Muscle of back (tissue), 3 donors: ENCODE measurements at regions not wholly inside any gene's neighbourhood (a gene's known extent, or its start where the extent isn't known, plus 50 kb on each side); places are given as distances from the start of the nearest gene placed in this dataset.
"Not testable (repeated sequence)": the region's sequence is repeated elsewhere in the genome, so short reads cannot be mapped to it uniquely, and the experiment has no call there.

Source experiments
- DNase-seq, 3 donors: peaks; one replicate each; pipeline versions ENCODE4 v3.0.0 to v3.0.0-alpha.2; 2013

- no peak for DNase-seq
Observed at GRCh38 chr7:39825401-39825980, 124.6 kb upstream of the CDK13 start.

DNA sequence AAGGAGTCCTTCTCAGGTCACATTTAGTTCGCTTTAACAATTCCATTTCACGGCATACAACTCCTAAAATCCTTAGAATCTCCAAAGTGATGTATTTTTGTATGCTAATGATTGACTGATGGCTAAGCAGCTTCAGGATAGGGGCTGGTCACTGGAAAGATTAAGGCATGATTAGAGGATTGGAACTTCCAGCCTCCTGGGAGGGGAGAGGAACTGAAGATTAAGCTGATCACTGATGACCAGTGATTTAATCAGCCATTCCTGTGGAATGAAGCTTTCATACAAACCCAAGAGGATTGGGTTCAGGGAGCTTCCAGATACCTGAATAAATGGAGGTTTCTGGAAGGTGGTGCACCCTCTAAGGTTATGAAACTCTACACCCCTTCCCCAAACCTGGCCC, 123.9 kb upstream of the CDK13 start:
- DNase-seq = no peak

GRCh38 chr7:39827571-39827970, 122.5 kb upstream of the CDK13 start:
- DNase-seq = no peak

DNA sequence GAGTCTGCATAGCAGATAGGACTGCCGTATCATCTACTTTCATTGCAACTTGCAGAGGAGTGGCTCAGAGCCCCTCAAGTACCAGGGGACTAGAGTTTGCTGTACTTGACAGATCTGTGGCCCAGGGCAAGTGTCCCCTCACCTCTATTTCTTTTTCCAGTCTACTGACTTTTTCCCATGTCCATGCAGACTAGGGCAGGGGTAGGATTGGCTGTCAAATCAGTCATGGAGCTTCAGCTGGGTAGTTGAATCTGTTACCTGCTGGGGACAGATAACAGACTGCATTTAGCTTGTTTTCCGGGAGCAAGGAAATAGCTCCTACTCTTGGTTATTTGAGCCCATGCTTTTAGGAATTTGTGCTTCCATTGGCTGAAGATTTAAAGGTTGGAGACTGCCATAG, 121.0 kb upstream of the CDK13 start:
- no peak for DNase-seq

DNA sequence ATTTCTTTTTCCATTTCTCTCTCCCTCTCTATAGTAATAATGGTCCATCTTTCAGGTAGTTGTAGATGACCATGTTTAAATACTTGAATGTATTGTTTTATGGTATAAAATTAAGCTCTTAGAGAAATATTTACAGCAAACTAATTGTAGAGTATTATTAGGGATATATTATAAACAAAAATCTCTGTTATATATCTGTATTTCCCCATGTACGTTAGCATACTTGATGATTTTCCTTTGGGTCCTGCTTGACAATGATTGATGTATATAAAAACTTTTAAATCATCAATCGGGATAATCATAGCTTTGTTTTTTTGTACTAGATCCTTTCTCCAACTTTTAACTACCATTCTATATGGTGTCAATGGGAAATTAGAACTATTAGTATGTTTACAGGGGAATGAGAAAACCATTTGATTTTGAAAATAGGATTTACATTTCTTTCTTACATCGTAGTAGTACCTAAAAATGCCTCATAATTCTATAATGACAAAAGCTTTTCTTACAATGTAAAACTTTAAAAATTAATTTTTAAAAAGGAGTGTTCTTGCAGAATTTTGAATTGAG, 117.5 kb upstream of the CDK13 start:
- DNase-seq = no peak

GRCh38 chr7:39833180-39833799, 116.8 kb upstream of the CDK13 start:
- peak; percentile 31 to 78 (median 64) for DNase-seq

- DNase-seq = not testable (repeated sequence)
Observed at GRCh38 chr7:39833865-39834634, 116.0 kb upstream of the CDK13 start.

- DNase-seq = no peak
Observed at GRCh38 chr7:39838326-39838725, 111.7 kb upstream of the CDK13 start.

GRCh38 chr7:39845006-39845405, 105.0 kb upstream of the CDK13 start:
- no peak for DNase-seq

GRCh38 chr7:39847227-39847626, 102.8 kb upstream of the CDK13 start:
- no peak for DNase-seq

GRCh38 chr7:39851466-39852045, 98.5 kb upstream of the CDK13 start:
- no peak for DNase-seq

DNA sequence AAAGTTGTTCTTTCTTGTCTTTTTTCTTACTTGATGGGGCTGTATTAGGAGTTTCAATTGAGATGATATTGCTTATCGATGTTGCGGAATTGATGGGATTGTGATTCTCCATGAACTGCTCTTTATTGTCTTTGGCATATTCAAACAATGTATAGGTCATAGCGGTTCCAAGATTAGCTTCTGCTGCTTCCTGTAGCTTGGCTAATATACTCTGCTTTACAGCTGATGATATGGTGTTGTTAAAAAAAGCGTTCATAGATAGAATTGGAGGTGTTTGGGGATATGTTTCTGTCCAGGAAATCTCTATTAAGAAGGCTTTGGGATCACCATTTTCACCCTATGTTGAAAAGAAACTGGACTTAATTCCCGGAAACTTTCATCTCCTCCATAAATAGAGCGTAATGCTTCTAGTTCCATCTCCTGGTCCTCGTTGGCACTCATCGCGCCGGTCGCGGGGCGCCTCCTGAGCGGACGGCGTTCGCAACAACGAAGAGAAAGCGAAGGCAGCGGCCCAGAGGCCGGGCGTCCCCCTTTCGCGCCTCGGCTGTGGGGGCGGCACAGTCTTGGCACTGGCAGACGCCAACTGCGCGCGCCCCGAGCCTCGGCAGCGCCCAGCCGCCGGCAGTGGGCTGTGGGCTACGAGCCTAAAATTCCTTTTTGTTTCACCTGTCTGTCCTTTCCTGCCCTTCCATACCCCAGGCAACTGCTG, 95.3 kb upstream of the CDK13 start:
- DNase-seq = not testable (repeated sequence)

- DNase-seq = no peak
Observed at GRCh38 chr7:39855325-39855674, 94.8 kb upstream of the CDK13 start.

DNA sequence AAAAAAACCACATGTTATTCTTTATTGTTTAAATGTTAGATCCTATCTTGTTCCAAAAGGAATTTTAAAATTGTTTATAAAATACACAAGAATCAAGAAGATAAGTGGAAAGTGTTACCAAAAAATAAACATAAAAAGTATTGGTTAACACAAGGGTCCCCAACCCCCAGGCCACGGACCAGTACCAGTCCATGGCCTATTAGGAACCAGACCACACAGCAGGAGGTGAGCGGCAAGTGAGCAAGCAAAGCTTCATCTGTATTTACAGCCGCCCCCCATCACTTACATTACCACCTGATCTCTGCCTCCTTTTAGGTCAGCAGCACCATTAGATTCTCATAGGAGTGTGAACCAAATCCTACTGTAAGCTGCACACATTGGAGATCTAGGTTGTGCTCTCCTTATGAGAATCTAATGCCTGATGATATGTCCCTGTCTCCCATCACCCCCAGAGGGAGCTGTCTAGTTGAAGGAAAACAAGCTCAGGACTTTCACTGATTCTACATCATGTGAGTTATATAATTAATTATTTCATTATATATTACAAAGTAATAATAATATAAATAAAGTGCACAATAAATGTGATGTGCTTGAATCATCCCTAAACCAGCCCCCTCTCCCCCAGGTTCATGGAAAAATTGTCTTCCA, 86.3 kb upstream of the CDK13 start:
- not testable (repeated sequence) for DNase-seq

DNA sequence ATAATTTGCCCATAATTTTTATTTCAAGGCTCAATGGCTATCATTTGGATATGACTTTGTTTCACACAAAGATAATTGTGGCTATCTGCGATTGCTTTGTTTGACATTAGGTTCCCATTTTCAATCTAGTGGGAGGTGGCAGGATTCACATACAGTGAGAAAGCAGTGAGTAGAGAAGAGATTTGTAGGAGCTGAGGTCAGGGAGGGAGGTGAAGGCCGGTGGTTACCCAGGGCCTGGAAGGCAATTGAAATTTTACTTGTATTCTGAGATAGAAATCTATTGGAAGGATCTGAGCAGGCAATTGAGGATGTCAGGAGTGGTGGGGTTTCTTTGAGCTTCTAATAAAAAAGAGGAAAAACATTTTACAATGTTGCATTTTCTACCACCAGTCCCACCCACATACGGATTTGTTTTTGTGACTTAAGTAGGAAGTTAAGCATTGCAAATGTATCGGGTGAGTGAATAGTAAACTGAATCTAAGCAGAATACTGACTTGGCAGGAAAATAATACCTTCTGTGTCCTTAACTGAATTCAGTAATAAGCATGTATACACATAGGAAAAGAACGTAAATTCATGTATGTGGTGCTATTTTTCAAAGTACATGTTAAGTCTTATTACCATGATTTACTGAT, 80.1 kb upstream of the CDK13 start:
- DNase-seq = not testable (repeated sequence)

DNA sequence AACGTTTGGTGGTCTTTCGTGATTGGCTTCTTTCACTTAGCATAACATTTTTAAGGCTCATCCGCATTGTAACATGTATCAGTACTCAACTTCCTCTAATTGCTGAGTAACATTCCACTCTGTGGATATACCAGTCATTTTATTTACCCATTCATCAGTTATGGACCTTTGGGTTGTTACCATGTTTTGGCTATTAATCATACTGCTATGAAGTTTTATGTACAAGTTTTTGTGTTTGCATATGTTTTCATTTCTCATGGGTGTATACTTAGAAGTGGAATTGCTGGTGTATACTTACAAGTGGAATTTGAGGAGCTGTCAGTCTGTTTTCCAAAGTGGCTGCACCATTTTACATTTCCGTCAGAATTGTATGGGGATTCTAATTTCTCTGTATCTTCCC, 78.4 kb upstream of the CDK13 start:
- DNase-seq = not testable (repeated sequence)

GRCh38 chr7:39880556-39880955, 69.5 kb upstream of the CDK13 start:
- DNase-seq = no peak

GRCh38 chr7:39882148-39882784, 67.8 kb upstream of the CDK13 start:
- DNase-seq = no peak

- DNase-seq = no peak
Observed at GRCh38 chr7:39883812-39884390, 66.2 kb upstream of the CDK13 start.
